GM19239 (cell line): ENCODE measurements at regions not wholly inside any gene's neighbourhood (a gene's known extent, or its start where the extent isn't known, plus 50 kb on each side); places are given as distances from the start of the nearest gene placed in this dataset.
"Not testable (repeated sequence)": the region's sequence is repeated elsewhere in the genome, so short reads cannot be mapped to it uniquely, and the experiment has no call there.

Experiments used
- DNase-seq: peaks from one replicate; pipeline ENCODE4 v3.0.0; 2011; ENCODE audit warnings: low spot score; ENCODE audit not compliant: insufficient read length
- FAIRE-seq: peaks from 2 replicates; lab custom pipeline; 2011; peaks lifted over from hg19 to GRCh38; lab: Jason Lieb, UNC

DNA sequence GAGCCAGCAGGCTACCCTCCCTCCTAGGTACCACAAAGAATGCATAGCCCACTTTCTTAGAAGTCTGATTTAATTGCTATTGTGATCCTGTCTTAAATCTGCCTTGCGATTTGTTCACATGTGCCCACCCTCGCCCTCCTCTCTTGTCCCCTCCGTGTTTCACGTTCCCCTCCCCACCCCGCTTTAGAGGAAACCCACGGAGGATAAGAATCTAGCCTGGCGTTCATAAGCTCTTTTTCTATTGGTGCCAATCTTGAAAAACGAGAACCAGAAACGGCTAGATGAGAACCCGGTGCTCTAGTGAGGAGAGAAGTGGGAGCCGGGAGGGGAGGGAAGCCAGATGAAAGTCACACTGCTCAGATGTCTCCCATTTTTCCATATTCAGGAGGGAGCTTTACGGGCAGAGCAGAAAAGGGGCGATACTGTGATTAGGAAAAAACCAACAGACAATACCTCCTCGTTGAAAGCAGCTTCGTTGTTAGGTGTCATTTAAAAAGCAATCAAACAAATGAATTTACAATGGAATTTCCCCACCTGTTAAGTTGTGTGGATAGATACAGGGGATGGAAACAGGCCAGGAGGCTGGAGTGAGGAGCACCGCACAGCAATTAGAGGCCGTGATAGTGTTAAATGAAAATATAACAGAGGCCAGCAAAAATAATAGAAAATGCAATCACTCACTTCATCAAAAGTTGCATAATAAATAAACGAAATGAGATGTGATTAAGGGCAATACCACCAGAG, 272.1 kb downstream of the GATA3 start:
- DNase-seq (no peak), FAIRE-seq (no peak)

DNA sequence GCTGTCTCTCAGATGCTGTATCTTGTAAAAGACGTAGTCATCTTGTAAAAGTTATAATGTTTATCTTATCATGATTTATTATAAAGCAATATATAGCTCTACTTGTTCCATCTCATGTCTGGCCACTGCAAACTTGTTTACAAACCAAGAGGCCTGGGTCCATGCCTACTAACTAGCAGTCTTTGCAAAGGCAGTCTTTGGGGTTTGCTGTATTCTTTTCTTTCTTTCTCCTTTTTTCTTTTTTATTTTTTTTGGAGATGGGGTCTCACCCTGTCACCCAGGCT, 272.6 kb downstream of the GATA3 start:
- DNase-seq (no peak), FAIRE-seq (no peak)

DNA sequence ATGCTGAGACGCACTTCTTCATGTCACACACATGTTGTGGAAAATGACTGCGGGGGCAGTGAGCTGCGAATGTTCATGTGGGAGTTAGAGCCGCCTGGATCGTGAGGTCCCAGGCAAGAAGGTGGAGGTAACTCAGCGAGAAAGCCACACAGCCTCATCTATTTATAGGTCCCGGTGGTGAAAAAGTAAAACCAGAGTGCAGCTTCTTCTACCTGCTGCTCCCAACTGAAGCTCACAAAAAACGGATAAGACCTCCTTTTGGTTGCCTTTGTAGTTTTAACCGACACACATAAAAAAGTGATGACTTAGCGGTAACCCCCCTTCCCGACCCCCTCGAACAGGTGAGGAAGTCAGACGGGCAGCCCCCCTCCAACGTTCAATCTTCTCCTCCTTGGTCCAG, 276.9 kb downstream of the GATA3 start:
- FAIRE-seq (no peak), DNase-seq (no peak)

DNA sequence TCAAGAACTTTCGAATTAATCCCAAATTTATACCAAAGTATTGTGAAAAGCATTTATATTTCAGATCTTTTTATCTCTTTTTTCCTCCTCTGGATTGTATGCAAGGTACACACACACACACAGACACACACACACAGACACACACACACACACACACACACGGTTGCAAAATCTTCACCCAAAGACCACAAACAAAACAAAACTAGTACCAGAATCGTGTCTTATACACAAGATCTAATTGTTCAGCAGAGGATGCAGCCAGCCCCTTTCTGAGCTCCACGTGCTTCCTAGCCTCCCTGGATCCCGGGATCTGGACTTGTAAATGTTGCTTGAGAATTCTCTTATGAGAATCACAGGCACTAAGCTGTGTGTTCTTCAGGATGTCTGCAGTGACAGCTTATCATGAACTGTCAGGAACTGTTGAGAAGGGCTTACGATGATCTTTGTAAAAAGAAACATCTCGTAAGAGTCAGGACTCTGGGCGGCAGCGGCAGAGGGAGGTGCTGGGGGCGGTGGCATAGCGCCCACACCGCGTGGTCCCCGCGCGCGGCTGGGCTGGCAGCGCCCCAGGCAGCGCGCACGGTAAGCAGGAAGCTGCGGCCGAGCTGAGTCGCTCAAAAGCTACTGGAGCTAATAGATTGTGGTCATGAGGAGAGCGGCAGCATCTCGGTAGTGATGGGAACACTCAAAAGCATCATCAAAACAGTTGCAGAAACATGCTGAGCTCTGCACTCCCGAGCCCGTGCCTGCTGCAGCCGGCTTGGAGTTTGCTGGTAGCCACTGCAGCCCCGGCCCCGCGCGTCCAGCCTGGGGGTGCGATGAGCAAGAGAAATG, 277.6 kb downstream of the GATA3 start:
- FAIRE-seq (no peak), DNase-seq (peak; percentile 9)

DNA sequence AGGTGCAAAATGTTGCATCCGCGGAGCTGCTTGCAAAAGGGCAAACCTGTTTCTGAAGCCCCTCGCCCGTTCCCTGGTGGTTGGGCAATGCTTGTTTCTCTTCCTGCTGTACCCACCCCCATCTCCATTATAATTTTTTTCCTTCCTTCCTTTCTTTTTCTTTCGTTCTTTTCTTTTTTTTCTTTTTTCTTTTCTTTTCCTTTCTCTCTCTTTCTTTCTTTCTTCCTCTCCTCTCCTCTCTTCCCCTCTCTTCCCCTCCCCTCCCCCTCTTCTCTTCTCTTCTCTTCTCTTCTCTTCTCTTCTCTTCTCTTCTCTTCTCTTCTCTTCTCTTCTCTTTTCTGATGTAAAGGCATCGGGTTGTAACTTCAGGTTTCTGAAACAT, 278.2 kb downstream of the GATA3 start:
- FAIRE-seq = no peak
- no peak for DNase-seq

DNA sequence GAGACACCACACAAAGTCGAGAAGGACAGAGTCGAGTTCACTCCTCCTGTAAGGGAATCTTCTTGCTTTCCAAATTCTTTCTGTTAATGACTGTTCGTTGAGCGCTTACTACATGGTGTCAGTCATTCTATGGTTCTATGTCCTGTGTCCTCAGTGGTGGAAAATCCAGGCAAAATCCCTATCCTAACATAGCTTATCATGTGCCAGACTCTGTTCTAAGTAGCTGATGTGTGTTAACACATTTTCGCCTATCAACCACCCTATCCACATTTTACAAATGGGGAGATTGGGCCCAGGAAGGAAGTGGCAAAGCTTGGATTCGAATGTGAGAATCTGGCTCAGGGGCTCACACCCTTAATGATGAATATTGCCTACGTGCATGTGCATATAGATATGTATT, 280.1 kb downstream of the GATA3 start:
- no peak for FAIRE-seq
- no peak for DNase-seq

DNA sequence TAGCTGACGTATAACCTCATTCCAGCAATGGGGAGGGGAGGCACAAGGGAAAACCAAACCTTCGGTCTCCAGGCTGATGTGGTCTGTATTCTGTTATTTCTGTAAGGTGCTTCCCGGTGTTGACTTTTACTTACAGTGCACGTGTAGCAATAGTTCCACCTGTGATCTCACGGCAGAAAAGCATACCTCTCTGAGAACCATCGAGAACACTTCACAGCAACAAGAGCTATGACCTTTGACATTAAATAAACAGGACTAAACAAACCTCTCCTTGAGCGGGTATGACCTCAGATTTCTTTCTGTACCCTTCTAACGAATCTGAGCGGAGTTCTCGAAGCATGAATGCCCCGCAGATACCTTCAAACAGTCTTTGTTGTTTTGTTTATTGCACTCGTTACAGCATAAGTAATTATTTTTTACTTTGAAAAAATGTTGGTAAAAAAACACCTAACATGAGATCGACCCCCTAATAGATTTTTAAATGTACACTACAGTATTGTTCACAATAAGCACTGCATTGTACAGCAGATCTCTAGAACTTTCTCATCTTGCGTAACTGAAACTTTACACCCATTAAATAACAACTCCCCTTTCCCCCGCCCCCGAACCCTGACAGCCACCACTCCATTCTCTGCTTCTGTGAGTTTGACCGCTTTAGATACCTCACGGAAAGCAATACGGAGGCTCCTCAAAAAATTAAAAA, 282.3 kb downstream of the GATA3 start:
- FAIRE-seq (no peak), DNase-seq (no peak)

DNA sequence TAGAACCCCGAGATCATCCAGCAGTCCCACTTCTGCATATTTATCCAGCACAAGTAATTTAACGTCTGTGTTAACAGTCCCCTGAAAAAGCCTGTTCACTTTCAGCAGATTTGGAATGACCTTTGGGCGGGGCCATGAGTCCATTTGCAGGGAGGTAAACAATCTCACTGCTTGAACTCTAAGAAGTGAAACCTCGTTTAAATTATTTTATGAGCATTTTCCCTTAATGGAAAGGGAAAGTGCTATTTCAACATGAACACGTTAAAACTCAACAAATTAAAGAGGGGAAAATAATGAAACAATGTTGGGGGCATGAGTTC, 282.8 kb downstream of the GATA3 start:
- DNase-seq (no peak), FAIRE-seq (no peak)

DNA sequence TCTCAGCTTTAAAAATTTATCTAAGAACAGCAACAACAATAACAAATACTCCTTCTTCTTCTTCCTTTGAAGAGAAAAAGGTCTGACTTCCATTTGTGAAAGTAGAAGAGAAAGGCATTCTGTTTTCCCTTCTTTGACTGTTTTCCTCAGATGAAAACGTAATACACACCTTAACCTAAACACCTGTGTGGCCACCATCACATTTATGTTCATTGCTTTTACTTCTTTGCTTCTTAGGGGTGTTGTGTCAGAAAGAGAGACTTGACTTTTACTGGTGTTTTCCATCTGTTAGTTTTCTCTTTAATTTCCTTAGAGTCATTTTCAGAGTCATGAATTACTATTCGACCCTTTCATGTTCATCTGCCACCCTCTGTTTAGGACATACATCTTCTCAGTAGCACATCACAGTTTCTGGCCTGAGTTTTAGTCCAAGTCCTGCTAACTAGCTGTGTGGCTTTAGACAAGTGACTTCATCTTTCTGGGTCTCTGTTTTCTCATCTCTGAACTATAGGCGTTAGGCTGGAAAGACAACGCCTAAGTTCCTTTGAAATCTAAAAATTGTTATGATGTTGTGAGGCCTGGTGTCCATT, 283.8 kb downstream of the GATA3 start:
- no peak for FAIRE-seq

DNA sequence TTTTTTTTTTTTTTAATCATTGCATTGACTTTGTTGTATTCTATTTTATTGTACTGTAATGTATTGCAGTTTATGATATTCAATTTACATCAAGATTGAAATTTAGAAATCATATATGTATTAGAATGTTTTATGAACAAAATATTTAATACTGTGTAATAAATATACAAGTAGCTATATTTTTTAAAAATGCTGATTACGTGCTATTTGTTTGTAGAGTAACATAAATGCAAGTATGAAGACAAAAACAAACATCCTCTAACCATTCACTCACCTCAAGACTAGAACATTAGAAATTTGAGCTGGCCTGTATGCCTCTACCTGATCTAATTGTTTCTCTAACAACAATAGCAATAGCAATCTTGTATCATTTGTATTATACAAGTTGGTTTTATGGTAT, 290.3 kb downstream of the GATA3 start:
- no peak for DNase-seq
- no peak for FAIRE-seq

More for the DNA sequence above, 283.8 kb downstream of the GATA3 start:
- no peak for DNase-seq

DNA sequence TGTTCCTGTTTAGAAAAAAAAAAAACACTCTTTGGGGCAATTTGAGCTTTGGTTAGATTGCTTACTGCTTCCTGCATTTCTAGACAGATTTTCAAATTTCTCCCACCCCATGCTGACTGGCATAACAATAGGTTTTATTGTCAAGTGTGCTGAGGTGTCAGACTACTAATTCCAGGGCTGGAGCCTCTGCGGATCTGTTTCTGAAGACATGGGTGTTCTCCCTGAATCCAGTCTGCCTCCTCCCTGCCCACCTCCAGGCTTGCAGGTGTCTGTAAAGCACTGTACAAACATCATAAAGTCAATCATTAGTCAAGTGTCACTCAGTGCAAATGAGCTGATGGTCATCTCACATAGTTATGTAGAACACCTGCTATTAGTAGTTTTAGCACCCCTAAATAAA, 292.4 kb downstream of the GATA3 start:
- FAIRE-seq (no peak), DNase-seq (no peak)

DNA sequence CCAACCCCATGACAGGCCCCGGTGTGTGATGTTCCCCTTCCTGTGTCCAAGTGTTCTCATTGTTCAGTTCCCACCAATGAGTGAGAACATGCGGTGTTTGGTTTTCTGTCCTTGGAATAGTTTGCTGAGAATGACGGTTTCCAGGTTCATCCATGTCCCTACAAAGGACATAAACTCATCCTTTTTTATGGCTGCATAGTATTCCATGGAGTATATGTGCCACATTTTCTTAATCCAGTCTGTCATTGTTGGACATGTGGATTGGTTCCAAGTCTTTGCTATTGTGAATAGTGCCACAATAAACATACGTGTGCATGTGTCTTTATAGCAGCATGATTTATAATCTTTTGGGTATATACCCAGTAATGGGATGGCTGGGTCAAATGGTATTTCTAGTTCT, 293.1 kb downstream of the GATA3 start:
- DNase-seq, FAIRE-seq: not testable (repeated sequence)

DNA sequence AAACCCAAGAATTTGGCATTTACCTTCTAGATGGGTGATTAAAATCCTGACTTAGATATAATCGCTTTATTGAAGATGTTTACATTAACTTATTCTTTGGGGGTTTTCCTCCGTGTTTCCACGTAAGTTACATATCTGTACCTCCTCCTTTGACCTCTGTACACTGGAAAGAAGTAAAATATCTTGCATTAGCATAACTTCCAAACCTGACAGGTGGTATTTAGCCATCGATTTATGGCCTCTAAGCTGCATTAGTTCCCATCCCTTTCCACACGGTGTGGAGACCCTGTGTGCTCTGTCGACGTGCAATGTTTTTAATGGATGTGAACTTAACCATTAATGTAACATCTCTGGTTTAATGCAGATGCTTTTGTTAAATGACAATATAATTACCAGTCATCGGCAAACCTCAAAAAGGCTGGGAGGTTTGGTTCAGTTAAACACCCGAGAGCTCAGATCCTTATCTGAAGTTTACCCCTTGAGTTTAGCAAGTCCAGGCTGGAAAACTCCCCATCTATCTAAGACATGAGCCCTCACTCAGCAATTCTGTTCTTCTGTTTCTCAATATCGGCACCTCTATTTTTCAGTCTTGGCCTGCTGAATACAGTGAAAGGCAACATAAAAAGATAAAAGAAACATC, 295.2 kb downstream of the GATA3 start:
- FAIRE-seq (no peak), DNase-seq (no peak)

DNA sequence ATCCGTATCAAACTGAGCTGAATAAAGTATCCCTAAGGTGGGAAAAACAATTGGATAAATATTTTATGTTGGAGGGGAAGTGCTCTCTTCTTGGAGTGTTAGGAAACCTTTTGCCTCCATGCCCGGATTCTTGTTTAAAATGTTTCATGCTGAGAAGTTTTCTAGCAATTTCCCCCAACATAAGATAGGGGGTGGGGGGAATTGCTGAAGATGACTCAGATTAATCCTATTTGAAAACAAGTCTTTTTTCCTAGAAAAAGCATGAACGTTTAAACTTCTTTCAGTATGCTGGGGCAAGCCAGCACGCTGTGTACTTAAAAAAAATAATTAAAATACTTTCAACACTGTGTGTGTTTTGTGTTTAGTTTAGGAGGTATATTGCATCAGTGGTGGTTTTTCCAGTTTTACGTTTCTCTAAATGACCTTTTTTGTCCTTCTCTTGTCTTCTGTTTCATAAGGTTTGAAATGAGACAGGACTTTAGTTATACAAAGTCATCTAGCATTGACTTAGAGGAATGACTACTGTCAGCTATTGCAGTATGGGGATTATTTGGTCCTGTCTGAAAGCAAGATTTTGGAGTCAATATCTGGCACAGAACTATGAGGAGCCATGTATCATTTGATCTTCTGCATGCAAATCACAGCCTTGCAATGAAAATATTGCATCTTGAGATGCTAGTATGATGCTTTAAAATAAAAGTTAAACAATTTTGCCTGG, 295.9 kb downstream of the GATA3 start:
- FAIRE-seq = no peak
- DNase-seq = no peak

DNA sequence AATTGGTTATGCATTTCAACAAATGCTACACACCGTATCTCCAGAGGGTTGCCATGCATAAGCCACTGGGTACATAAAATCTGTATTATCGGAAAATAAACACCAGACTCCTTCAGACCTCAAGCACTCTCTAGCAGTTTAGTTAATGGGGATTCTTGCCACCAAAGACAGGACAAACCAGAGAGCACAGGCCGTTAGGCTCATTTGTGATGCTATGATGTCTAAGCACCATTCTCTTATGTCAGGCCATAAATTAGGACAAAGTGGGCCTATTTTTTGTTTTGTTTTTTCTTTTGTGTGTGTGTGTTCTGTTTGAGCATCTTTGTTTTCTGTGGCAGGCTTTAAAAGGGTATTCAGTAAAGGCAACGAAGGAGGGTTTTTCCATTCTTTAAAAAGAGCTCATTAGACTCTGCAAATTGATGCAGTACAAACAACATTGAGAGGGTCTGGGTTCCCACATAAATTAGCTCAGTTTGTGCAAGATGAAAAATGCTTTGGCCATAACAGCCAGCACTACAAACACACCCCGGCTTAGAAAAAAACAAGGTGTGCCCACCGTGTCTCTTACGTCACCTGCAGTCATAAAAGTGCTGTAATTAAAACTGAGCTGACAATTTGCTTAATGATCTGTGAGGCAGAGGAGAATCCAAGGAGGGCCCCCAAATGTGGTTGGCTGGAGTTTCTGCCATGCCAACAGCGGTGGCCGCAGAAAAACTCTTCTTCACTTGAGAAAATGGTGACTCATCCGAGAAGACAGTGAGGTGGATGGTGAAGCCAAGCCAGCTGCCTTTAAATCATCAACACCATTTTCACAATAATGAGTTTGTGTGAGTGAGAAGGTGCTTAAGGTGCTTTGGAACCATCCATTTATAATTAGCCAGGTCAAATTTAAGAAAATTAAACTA, 297.9 kb downstream of the GATA3 start:
- FAIRE-seq (no peak), DNase-seq (no peak)

DNA sequence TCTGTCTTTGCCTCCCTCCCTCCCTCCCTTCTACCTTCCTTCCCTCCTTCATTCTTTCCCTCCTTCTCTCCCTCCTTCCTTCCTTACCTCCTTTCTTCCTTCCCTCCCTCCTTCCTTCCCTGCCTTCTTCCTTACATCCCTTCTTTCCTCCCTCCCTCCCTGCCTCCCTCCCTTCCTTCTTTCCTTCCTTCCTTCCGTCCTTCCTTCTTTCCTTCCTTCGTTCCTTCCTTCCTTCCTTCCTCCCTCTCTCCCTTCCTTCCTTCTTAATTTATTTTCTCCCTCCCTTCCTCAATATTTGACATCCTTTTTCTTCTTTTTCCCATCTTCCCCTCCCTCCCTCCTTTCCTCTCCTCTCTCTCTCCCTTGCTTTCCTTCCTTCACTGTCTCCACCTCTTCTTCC, 301.8 kb downstream of the GATA3 start:
- FAIRE-seq = no peak

DNA sequence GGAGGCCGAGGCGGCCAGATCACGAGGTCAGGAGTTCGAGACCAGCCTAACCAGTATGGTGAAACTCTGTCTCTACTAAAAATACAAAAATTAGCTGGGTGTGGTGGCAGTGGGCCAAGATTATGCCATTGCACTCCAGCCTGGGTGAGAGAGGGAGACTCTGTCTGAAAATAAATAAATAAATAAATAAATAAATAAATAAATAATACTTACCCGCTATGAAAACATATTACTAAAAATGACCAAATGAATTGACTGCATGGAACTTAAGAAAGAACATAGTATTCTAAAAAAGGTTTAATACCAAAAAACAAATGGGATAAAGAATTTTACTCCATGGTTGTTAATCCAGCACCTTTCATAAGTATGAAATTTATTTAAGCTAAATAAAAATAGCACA, 305.0 kb downstream of the GATA3 start:
- FAIRE-seq = no peak

More for the DNA sequence above, 301.8 kb downstream of the GATA3 start:
- DNase-seq = no peak

DNA sequence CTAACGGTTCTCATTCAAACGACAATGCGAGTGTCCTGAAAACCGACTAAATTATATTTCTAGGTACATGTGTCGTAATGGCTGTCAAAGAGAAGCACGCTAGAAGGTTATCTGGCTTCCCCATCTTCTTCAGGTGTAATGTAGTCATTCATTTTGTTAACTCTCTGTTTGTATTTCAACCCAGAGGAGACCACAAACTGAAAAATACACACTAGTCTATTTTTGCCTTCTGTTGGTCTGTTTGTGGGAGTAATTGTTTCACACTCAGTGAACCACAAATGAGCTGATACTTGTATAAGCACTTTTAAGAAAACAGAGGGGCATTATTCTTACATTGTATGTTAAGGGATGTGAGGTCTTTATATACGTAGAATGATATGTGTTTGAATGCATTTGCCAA, 305.9 kb downstream of the GATA3 start:
- DNase-seq = no peak
- FAIRE-seq = no peak

More for the DNA sequence above, 305.0 kb downstream of the GATA3 start:
- no peak for DNase-seq
